ENCODE measurements at regions not wholly inside any gene's neighbourhood (a gene's known extent, or its start where the extent isn't known, plus 50 kb on each side); places are given as distances from the start of the nearest gene placed in this dataset.

GRCh38 chr22:22397292-22397870 is 111.2 kb downstream of the ZNF280B start:
- no peak for DNase-seq

GRCh38 chr22:22397875-22398524 is 110.5 kb downstream of the ZNF280B start:
- DNase-seq, result no peak

- DNase-seq, result no peak
Measured at GRCh38 chr22:22398530-22399327, 109.8 kb downstream of the ZNF280B start.

- no peak for DNase-seq
Measured at GRCh38 chr22:22400099-22400498, 108.4 kb downstream of the ZNF280B start.

- DNase-seq, result no peak
Measured at GRCh38 chr22:22400964-22401363, 107.6 kb downstream of the ZNF280B start.

- no peak for DNase-seq
Measured at GRCh38 chr22:22401381-22401780, 107.2 kb downstream of the ZNF280B start.

- no peak for DNase-seq
Measured at GRCh38 chr22:22403306-22403705, 105.2 kb downstream of the ZNF280B start.

- no peak for DNase-seq
Measured at GRCh38 chr22:22403771-22404170, 104.8 kb downstream of the ZNF280B start.

GRCh38 chr22:22404598-22405284 is 103.8 kb downstream of the ZNF280B start:
- DNase-seq, result no peak

GRCh38 chr22:22406445-22407027 is 102.0 kb downstream of the ZNF280B start:
- DNase-seq, result no peak

GRCh38 chr22:22407061-22407460 is 101.5 kb downstream of the ZNF280B start:
- DNase-seq, result no peak

GRCh38 chr22:22408269-22408668 is 100.3 kb downstream of the ZNF280B start:
- no peak for DNase-seq

GRCh38 chr22:22408731-22409696 is 99.5 kb downstream of the ZNF280B start:
- DNase-seq, result peak; percentile 19

- no peak for DNase-seq
Measured at GRCh38 chr22:22410121-22410520, 98.4 kb downstream of the ZNF280B start.

- no peak for DNase-seq
Measured at GRCh38 chr22:22410677-22411076, 97.9 kb downstream of the ZNF280B start.

GRCh38 chr22:22414266-22414665 is 94.3 kb downstream of the ZNF280B start:
- no peak for DNase-seq

- no peak for DNase-seq
Measured at GRCh38 chr22:22417495-22418162, 90.9 kb downstream of the ZNF280B start.

GRCh38 chr22:22418163-22418549 is 90.4 kb downstream of the ZNF280B start:
- no peak for DNase-seq

- DNase-seq, result no peak
Measured at GRCh38 chr22:22418957-22419356, 89.6 kb downstream of the ZNF280B start.

- DNase-seq, result no peak
Measured at GRCh38 chr22:22420580-22420979, 88.0 kb downstream of the ZNF280B start.

- no peak for DNase-seq
Measured at GRCh38 chr22:22421392-22421791, 87.2 kb downstream of the ZNF280B start.
